Gastrocnemius medialis (tissue), 4 donors: ENCODE measurements at regions not wholly inside any gene's neighbourhood (a gene's known extent, or its start where the extent isn't known, plus 50 kb on each side); places are given as distances from the start of the nearest gene placed in this dataset.

Source experiments
- CTCF ChIP-seq, 5 experiments: fragments of 450-650 bp in 3 of 5; fragments of 200-600 bp in 2 of 5; sonication (generic) in 2 of 5; IDR thresholded peaks in 4 of 5; conservative IDR thresholded peaks in 1 of 5; 1 replicate in 4 of 5; 2 replicates in 1 of 5; pipeline ENCODE4 v1.5.1; 2016 to 2019; ENCODE audit warnings: antibody characterized with exemption in 5 of 5, mild to moderate bottlenecking in 3 of 5, moderate library complexity in 3 of 5
- POLR2A ChIP-seq, 2 donors: fragments of 450-650 bp; IDR thresholded peaks; one replicate each; pipeline ENCODE4 v1.6.1; 2017; ENCODE audit warnings: antibody characterized with exemption in 2 of 2, mild to moderate bottlenecking in 2 of 2, moderate library complexity in 2 of 2

GRCh38 chrX:145394344-145394743 is 147.0 kb downstream of the SPANXN1 start:
- TF ChIP-seq CTCF (IDR thresholded peaks at IDR 0.05 in 4 of 5, conservative IDR thresholded peaks at IDR 0.05 in 1 of 5) (no peak), POLR2A (IDR thresholded peaks at IDR 0.05) (no peak)
